Bronchial epithelial cell (primary cell): ENCODE measurements at regions not wholly inside any gene's neighbourhood (a gene's known extent, or its start where the extent isn't known, plus 50 kb on each side); places are given as distances from the start of the nearest gene placed in this dataset.

Experiments
- DNase-seq: peaks from one replicate; pipeline ENCODE4 v3.0.0-alpha.2; 2010; ENCODE audit warnings: low read depth
- FAIRE-seq: peaks from 2 replicates; lab custom pipeline; 2011; peaks lifted over from hg19 to GRCh38; lab: Jason Lieb, UNC
- H3K27me3 ChIP-seq: 2 replicates; pipeline ENCODE4 v1.5.1; 2011; ENCODE audit warnings: low read length; ENCODE audit not compliant: control insufficient read depth, insufficient read depth
- H3K36me3 ChIP-seq: 2 replicates; pipeline ENCODE4 v1.5.1; 2011; ENCODE audit warnings: low read length; ENCODE audit not compliant: control insufficient read depth, insufficient read depth
- H3K4me3 ChIP-seq: 2 replicates; pipeline ENCODE4 v1.5.1; 2011; ENCODE audit warnings: mild to moderate bottlenecking, low read depth, low read length, control low read depth
- CTCF ChIP-seq: IDR thresholded peaks from 2 replicates; pipeline ENCODE4 v1.5.1; 2011; ENCODE audit warnings: mild to moderate bottlenecking, moderate library complexity, low read length, control low read depth, inconsistent platforms; ENCODE audit not compliant: insufficient read depth, severe bottlenecking

- Histone ChIP-seq H3K27me3 (no peaks in the 10 kb centered on the region), H3K36me3 (no peaks in the 10 kb centered on the region), H3K4me3 (no peak overlapping the region)
- FAIRE-seq: no peak
- DNase-seq: no peak
- TF ChIP-seq CTCF: no peak
These were observed 273.8 kb upstream of the DUSP10 start for GRCh38 chr1:222015686-222016085.

- Histone ChIP-seq H3K27me3 (no peaks in the 10 kb centered on the region), H3K36me3 (no peaks in the 10 kb centered on the region), H3K4me3 (no peak overlapping the region)
- FAIRE-seq (no peak), DNase-seq (no peak)
- TF ChIP-seq CTCF: no peak
These were observed 272.1 kb upstream of the DUSP10 start for GRCh38 chr1:222014001-222014400.

GRCh38 chr1:222012816-222013215, 270.9 kb upstream of the DUSP10 start:
- Histone ChIP-seq H3K36me3 (no peaks in the 10 kb centered on the region), H3K27me3 (no peaks in the 10 kb centered on the region), H3K4me3 (no peak overlapping the region)
- no peak for DNase-seq
- TF ChIP-seq CTCF: no peak
- FAIRE-seq: no peak

- Histone ChIP-seq H3K27me3 (no peaks in the 10 kb centered on the region), H3K36me3 (no peaks in the 10 kb centered on the region), H3K4me3 (no peak overlapping the region)
- peak; percentile 32 for DNase-seq
- TF ChIP-seq CTCF: no peak
- FAIRE-seq: peak; percentile 13
These were observed 268.4 kb upstream of the DUSP10 start for GRCh38 chr1:222010306-222010705.

GRCh38 chr1:222009105-222009730, 267.3 kb upstream of the DUSP10 start:
- Histone ChIP-seq H3K4me3 (no peak overlapping the region), H3K36me3 (no peaks in the 10 kb centered on the region), H3K27me3 (no peaks in the 10 kb centered on the region)
- peak; percentile 33 for TF ChIP-seq CTCF
- DNase-seq (peak; percentile 37), FAIRE-seq (no peak)

- Histone ChIP-seq H3K27me3 (no peaks in the 10 kb centered on the region), H3K36me3 (no peaks in the 10 kb centered on the region), H3K4me3 (no peak overlapping the region)
- FAIRE-seq: no peak
- TF ChIP-seq CTCF: no peak
- DNase-seq: no peak
These were observed 264.8 kb upstream of the DUSP10 start for GRCh38 chr1:222006715-222007114.
